PC-9 (cell line): ENCODE measurements at regions not wholly inside any gene's neighbourhood (a gene's known extent, or its start where the extent isn't known, plus 50 kb on each side); places are given as distances from the start of the nearest gene placed in this dataset.

ENCODE experiments used
- BruUV-seq: library from RNA; stranded (reverse); fragments of 400-500 nt; replicated peaks from 2 replicates; lab custom pipeline; 2021; lab: Mats Ljungman, UMichigan
- CTCF ChIA-PET: fragments of 300-600 bp; sonication (Branson Sonifier 250); formaldehyde crosslinking; loops from one replicate; lab custom pipeline; 2022; ENCODE audit warnings: antibody characterized with exemption; lab: Charles Lee
- POLR2A ChIA-PET: fragments of 300-600 bp; sonication (Branson Sonifier 250); formaldehyde crosslinking; loops from one replicate; lab custom pipeline; 2022; ENCODE audit warnings: antibody characterized with exemption; ENCODE audit not compliant: unreplicated experiment; lab: Charles Lee
- DNase-seq, 2 experiments: peaks; one replicate each; pipeline versions ENCODE4 v3.0.0 to v3.0.0-alpha.2; 2015 to 2022; ENCODE audit warnings: mixed read lengths in 1 of 2
- H2AFZ ChIP-seq: fragments of 200-600 bp; sonication (generic); 2 replicates; pipeline ENCODE4 v1.8.1; 2017; ENCODE audit warnings: antibody characterized with exemption
- H3F3A ChIP-seq: fragments of 200-600 bp; sonication (generic); 2 replicates; pipeline ENCODE4 v1.8.1; 2017; ENCODE audit warnings: antibody characterized with exemption, mild to moderate bottlenecking, low read depth; ENCODE audit not compliant: insufficient read depth
- H3K27ac ChIP-seq: fragments of 200-600 bp; sonication (generic); 2 replicates; pipeline ENCODE4 v1.6.1; 2016; ENCODE audit warnings: mixed run types
- H3K27me3 ChIP-seq: fragments of 200-600 bp; sonication (generic); 2 replicates; pipeline ENCODE4 v1.6.1; 2016; ENCODE audit warnings: low read depth, mixed run types; ENCODE audit not compliant: insufficient read depth
- H3K36me3 ChIP-seq: fragments of 200-600 bp; sonication (generic); 2 replicates; pipeline ENCODE4 v1.6.1; 2016; ENCODE audit warnings: low read depth, mixed run types
- H3K4me1 ChIP-seq: fragments of 200-600 bp; sonication (generic); replicated peaks from 2 replicates; pipeline ENCODE4 v1.6.1; 2016; ENCODE audit warnings: mixed run types; ENCODE audit not compliant: insufficient read depth
- H3K4me2 ChIP-seq: fragments of 200-600 bp; sonication (generic); 2 replicates; pipeline ENCODE4 v1.6.1; 2017; ENCODE audit warnings: mixed run types
- H3K4me3 ChIP-seq: fragments of 200-600 bp; sonication (generic); 2 replicates; pipeline ENCODE4 v1.6.1; 2016; ENCODE audit warnings: mixed run types
- H3K79me2 ChIP-seq: fragments of 200-600 bp; sonication (generic); 2 replicates; pipeline ENCODE4 v1.6.1; 2017; ENCODE audit warnings: low read depth, mixed run types
- H3K9me2 ChIP-seq: fragments of 200-600 bp; sonication (generic); 2 replicates; pipeline ENCODE4 v1.8.1; 2017; ENCODE audit warnings: mild to moderate bottlenecking; ENCODE audit not compliant: insufficient read depth
- H3K9me3 ChIP-seq: fragments of 200-600 bp; sonication (generic); 2 replicates; pipeline ENCODE4 v1.8.1; 2016; ENCODE audit warnings: low read depth; ENCODE audit not compliant: insufficient read depth
- H4K20me1 ChIP-seq: fragments of 200-600 bp; sonication (generic); 2 replicates; pipeline ENCODE4 v1.8.1; 2017; ENCODE audit not compliant: insufficient read depth
- EZH2 ChIP-seq: fragments of 200-600 bp; sonication (generic); IDR thresholded peaks from 2 replicates; pipeline ENCODE4 v1.8.0; 2017; ENCODE audit warnings: antibody characterized with exemption, low read depth
- intact Hi-C: fragments of 100-400 bp; cut with micrococcal nuclease; formaldehyde crosslinking; loops from one replicate; pipeline ENCODE4 v1.10.0; 2022; ENCODE audit not compliant: unreplicated experiment
- TF ChIP-seq, protein P1 (sequence below): fragments of 200-600 bp; sonication (generic); conservative IDR thresholded peaks from 2 replicates; pipeline ENCODE4 v1.6.1; 2017; ENCODE audit warnings: mixed run types, antibody characterized with exemption, mild to moderate bottlenecking, moderate library complexity

DNA sequence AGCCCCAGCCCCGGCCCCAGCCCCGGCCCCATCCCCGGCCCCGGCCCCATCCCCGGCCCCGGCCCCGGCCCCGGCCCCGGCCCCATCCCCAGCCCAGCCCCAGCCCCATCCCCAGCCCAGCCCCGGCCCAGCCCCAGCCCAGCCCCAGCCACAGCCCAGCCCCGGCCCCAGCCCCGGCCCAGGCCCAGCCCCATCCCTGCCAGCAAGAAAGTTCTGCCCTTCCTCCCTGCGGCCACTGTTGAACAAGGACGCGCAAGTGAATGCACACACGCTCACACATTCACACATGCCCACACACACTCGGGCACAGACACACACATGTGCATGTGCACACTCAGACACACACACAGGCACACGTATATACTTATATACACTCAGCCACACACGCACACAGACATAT is 287.0 kb downstream of the NDUFA10 start:
- H3K27me3 ChIP-seq, result peaks cover 83% of the 10 kb centered on the region
- CTCF ChIA-PET, result no interaction called here
- TF ChIP-seq, protein P1, sequence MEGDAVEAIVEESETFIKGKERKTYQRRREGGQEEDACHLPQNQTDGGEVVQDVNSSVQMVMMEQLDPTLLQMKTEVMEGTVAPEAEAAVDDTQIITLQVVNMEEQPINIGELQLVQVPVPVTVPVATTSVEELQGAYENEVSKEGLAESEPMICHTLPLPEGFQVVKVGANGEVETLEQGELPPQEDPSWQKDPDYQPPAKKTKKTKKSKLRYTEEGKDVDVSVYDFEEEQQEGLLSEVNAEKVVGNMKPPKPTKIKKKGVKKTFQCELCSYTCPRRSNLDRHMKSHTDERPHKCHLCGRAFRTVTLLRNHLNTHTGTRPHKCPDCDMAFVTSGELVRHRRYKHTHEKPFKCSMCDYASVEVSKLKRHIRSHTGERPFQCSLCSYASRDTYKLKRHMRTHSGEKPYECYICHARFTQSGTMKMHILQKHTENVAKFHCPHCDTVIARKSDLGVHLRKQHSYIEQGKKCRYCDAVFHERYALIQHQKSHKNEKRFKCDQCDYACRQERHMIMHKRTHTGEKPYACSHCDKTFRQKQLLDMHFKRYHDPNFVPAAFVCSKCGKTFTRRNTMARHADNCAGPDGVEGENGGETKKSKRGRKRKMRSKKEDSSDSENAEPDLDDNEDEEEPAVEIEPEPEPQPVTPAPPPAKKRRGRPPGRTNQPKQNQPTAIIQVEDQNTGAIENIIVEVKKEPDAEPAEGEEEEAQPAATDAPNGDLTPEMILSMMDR, result no peak
- TF ChIP-seq EZH2, result no peak

DNA sequence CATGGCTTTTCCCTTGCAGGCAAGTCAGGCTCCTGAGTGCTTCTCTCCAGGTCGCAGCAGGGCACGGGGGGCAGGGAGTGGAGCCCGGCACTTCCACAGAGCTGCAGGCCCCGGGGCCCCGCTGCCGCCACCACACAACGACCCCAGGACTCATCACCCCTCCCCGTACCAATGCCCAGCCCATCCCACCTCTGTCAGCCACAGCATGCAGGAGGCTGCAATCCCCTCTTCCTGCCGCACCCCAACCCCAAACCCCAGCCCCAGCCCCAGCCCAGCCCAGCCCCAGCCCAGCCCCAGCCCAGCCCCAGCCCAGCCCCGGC is 288.0 kb downstream of the NDUFA10 start:
- Histone ChIP-seq H3K79me2 (no peaks in the 10 kb centered on the region), H2AFZ (no peak overlapping the region), H3F3A (no peaks in the 10 kb centered on the region; the same call in 1 of the 2 replicates), H3K27ac (no peak overlapping the region), H3K9me2 (no peaks in the 10 kb centered on the region), H3K27me3 (peaks cover 81% of the 10 kb centered on the region), H4K20me1 (no peaks in the 10 kb centered on the region), H3K36me3 (no peaks in the 10 kb centered on the region), H3K4me2 (no peak overlapping the region), H3K4me1 (no peaks in the 10 kb centered on the region), H3K4me3 (no peak overlapping the region), H3K9me3 (no peaks in the 10 kb centered on the region)
- BruUV-seq, result no TSS peak
- ChIA-PET CTCF (no interaction called here), POLR2A (no interaction called here)
- intact Hi-C loops, result no loop called here
- DNase-seq, result no peak
- TF ChIP-seq EZH2, result no peak
- TF ChIP-seq, protein P1, result no peak

More for the DNA sequence above, 287.0 kb downstream of the NDUFA10 start:
- Histone ChIP-seq H4K20me1 (no peaks in the 10 kb centered on the region), H3K9me2 (no peaks in the 10 kb centered on the region), H3K79me2 (no peaks in the 10 kb centered on the region), H3K4me2 (no peak overlapping the region), H3K27ac (no peak overlapping the region), H3K9me3 (no peaks in the 10 kb centered on the region), H2AFZ (no peak overlapping the region), H3K36me3 (no peaks in the 10 kb centered on the region), H3K4me1 (no peaks in the 10 kb centered on the region), H3K4me3 (no peak overlapping the region), H3F3A (no peaks in the 10 kb centered on the region; the same call in 1 of the 2 replicates)
- no TSS peak for BruUV-seq
- DNase-seq, result no peak
- intact Hi-C loops, result no loop called here
- POLR2A ChIA-PET, result no interaction called here

DNA sequence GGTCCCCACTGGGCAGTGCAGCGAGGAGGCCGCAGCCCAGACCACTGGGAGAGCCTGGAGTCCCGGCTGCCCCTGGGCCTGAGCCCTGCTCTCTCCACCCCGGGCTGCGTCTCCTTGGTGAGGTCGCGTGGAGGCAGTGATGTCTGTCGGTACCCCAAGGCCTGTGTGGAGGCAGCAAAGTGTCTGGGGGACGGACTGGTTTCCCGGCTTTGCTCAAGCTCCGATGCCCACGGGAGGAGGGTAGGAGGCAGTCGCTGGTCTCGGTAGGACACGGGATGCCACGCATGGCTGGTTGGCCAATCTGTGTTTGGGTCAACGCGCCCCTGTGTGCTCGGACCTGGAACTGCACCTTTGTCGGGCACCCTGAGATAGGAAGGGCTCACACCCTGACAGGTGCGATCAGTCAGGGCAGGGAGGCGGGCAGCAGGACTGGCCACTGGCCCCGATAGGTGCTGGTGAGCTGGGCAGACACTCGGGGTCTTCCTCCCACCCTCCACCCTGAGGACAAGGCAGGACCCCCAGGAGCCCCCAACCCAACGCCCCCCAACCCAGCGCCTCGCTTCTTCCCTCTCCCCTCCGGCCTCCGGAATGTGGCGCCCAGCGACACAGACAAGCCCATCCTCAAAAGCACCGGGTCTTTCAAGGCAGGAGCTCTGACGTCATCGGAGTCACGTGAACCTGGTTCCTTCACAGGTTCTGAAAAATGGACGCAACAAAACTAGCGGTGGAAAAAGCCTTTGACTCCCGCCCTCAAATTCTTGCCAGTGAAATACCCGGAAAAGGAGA is 288.6 kb downstream of the NDUFA10 start:
- Histone ChIP-seq H3K27ac (no peak overlapping the region), H2AFZ (no peak overlapping the region), H3K4me1 (no peaks in the 10 kb centered on the region), H3K9me3 (no peaks in the 10 kb centered on the region), H4K20me1 (no peaks in the 10 kb centered on the region), H3K36me3 (no peaks in the 10 kb centered on the region), H3K4me2 (no peak overlapping the region), H3K9me2 (no peaks in the 10 kb centered on the region), H3K27me3 (peaks cover 79% of the 10 kb centered on the region), H3K79me2 (no peaks in the 10 kb centered on the region), H3K4me3 (no peak overlapping the region), H3F3A (no peaks in the 10 kb centered on the region; the same call in 1 of the 2 replicates)
- intact Hi-C loops, result no loop called here
- POLR2A ChIA-PET, result no interaction called here
- TF ChIP-seq, protein P1, result peak; percentile 26; the same call in 1 of the 2 replicates
- TF ChIP-seq EZH2, result no peak
- CTCF ChIA-PET, result no interaction called here
- no TSS peak for BruUV-seq
- no peak for DNase-seq
